ENCODE measurements at regions not wholly inside any gene's neighbourhood (a gene's known extent, or its start where the extent isn't known, plus 50 kb on each side); places are given as distances from the start of the nearest gene placed in this dataset.
A peak's percentile ranks its signal among the peaks of the same experiment; 100 is the strongest.

GRCh38 chr9:99582814-99583213, 238.9 kb upstream of the NR4A3 start:
- FAIRE-seq, result peak; percentile 70
- TF ChIP-seq TAF1 (IDR thresholded peaks at IDR 0.05; ENCODE audit: borderline replicate concordance, low read depth, low read length), result no peak
- TF ChIP-seq POLR2AphosphoS5 (IDR thresholded peaks at IDR 0.05; ENCODE audit: low read depth, low read length), result no peak
- no peak for TF ChIP-seq POLR2A (IDR thresholded peaks at IDR 0.05; ENCODE audit: low read depth, low read length)
- DNase-seq (ENCODE audit: insufficient read length), result no peak

- DNase-seq (ENCODE audit: insufficient read length), result no peak
- no peak for FAIRE-seq
- no peak for TF ChIP-seq POLR2A (IDR thresholded peaks at IDR 0.05; ENCODE audit: low read depth, low read length)
- TF ChIP-seq POLR2AphosphoS5 (IDR thresholded peaks at IDR 0.05; ENCODE audit: low read depth, low read length), result no peak
- TF ChIP-seq TAF1 (IDR thresholded peaks at IDR 0.05; ENCODE audit: borderline replicate concordance, low read depth, low read length), result no peak
These were observed 233.4 kb upstream of the NR4A3 start for GRCh38 chr9:99588299-99588698.

- no peak for TF ChIP-seq TAF1 (IDR thresholded peaks at IDR 0.05; ENCODE audit: borderline replicate concordance, low read depth, low read length)
- FAIRE-seq (no peak), DNase-seq (ENCODE audit: insufficient read length) (no peak)
These were observed 232.9 kb upstream of the NR4A3 start for GRCh38 chr9:99588747-99589146.

GRCh38 chr9:99590410-99590809, 231.3 kb upstream of the NR4A3 start:
- no peak for DNase-seq (ENCODE audit: insufficient read length)
- TF ChIP-seq POLR2A (IDR thresholded peaks at IDR 0.05; ENCODE audit: low read depth, low read length), result no peak
- TF ChIP-seq TAF1 (IDR thresholded peaks at IDR 0.05; ENCODE audit: borderline replicate concordance, low read depth, low read length), result no peak
- no peak for TF ChIP-seq POLR2AphosphoS5 (IDR thresholded peaks at IDR 0.05; ENCODE audit: low read depth, low read length)
- FAIRE-seq, result peak; percentile 44

GRCh38 chr9:99590840-99591239, 230.8 kb upstream of the NR4A3 start:
- no peak for FAIRE-seq
- TF ChIP-seq POLR2AphosphoS5 (IDR thresholded peaks at IDR 0.05; ENCODE audit: low read depth, low read length) (no peak), POLR2A (IDR thresholded peaks at IDR 0.05; ENCODE audit: low read depth, low read length) (no peak), TAF1 (IDR thresholded peaks at IDR 0.05; ENCODE audit: borderline replicate concordance, low read depth, low read length) (no peak)

GRCh38 chr9:99591770-99592169, 229.9 kb upstream of the NR4A3 start:
- DNase-seq (ENCODE audit: insufficient read length) (no peak), FAIRE-seq (no peak)
- TF ChIP-seq POLR2A (IDR thresholded peaks at IDR 0.05; ENCODE audit: low read depth, low read length), result no peak
- no peak for TF ChIP-seq POLR2AphosphoS5 (IDR thresholded peaks at IDR 0.05; ENCODE audit: low read depth, low read length)
- no peak for TF ChIP-seq TAF1 (IDR thresholded peaks at IDR 0.05; ENCODE audit: borderline replicate concordance, low read depth, low read length)

More at GRCh38 chr9:99590840-99591239, 230.8 kb upstream of the NR4A3 start:
- no peak for DNase-seq (ENCODE audit: insufficient read length)

- FAIRE-seq, result peak; percentile 67
- DNase-seq (ENCODE audit: insufficient read length), result no peak
- no peak for TF ChIP-seq POLR2A (IDR thresholded peaks at IDR 0.05; ENCODE audit: low read depth, low read length)
These were observed 228.7 kb upstream of the NR4A3 start for GRCh38 chr9:99592834-99593574.

- TF ChIP-seq POLR2A (IDR thresholded peaks at IDR 0.05; ENCODE audit: low read depth, low read length), result no peak
- TF ChIP-seq TAF1 (IDR thresholded peaks at IDR 0.05; ENCODE audit: borderline replicate concordance, low read depth, low read length), result no peak
- no peak for TF ChIP-seq POLR2AphosphoS5 (IDR thresholded peaks at IDR 0.05; ENCODE audit: low read depth, low read length)
- DNase-seq (ENCODE audit: insufficient read length) (no peak), FAIRE-seq (peak; percentile 82)
These were observed 228.1 kb upstream of the NR4A3 start for GRCh38 chr9:99593610-99594009.

- DNase-seq (ENCODE audit: insufficient read length) (no peak), FAIRE-seq (peak; percentile 30)
- TF ChIP-seq POLR2AphosphoS5 (IDR thresholded peaks at IDR 0.05; ENCODE audit: low read depth, low read length), result no peak
- TF ChIP-seq TAF1 (IDR thresholded peaks at IDR 0.05; ENCODE audit: borderline replicate concordance, low read depth, low read length), result no peak
- no peak for TF ChIP-seq POLR2A (IDR thresholded peaks at IDR 0.05; ENCODE audit: low read depth, low read length)
These were observed 227.5 kb upstream of the NR4A3 start for GRCh38 chr9:99594056-99594780.

GRCh38 chr9:99595796-99596195, 225.9 kb upstream of the NR4A3 start:
- no peak for DNase-seq (ENCODE audit: insufficient read length)
- TF ChIP-seq POLR2AphosphoS5 (IDR thresholded peaks at IDR 0.05; ENCODE audit: low read depth, low read length), result no peak
- peak; percentile 93 for FAIRE-seq

GRCh38 chr9:99601571-99602111, 220.0 kb upstream of the NR4A3 start:
- DNase-seq (ENCODE audit: insufficient read length) (no peak), FAIRE-seq (no peak)
- TF ChIP-seq POLR2A (IDR thresholded peaks at IDR 0.05; ENCODE audit: low read depth, low read length), result no peak
- no peak for TF ChIP-seq POLR2AphosphoS5 (IDR thresholded peaks at IDR 0.05; ENCODE audit: low read depth, low read length)
- no peak for TF ChIP-seq TAF1 (IDR thresholded peaks at IDR 0.05; ENCODE audit: borderline replicate concordance, low read depth, low read length)

GRCh38 chr9:99602854-99603253, 218.8 kb upstream of the NR4A3 start:
- DNase-seq (ENCODE audit: insufficient read length) (no peak), FAIRE-seq (peak; percentile 56)
- no peak for TF ChIP-seq POLR2AphosphoS5 (IDR thresholded peaks at IDR 0.05; ENCODE audit: low read depth, low read length)
